Superior temporal gyrus (tissue), 1 donor: ENCODE measurements at regions not wholly inside any gene's neighbourhood (a gene's known extent, or its start where the extent isn't known, plus 50 kb on each side); places are given as distances from the start of the nearest gene placed in this dataset.

ENCODE experiments used
- DNase-seq: peaks from one replicate; pipeline ENCODE4 v3.0.0-alpha.2; 2016; ENCODE audit errors: extremely low spot score

- DNase-seq: no peak
Observed at GRCh38 chr2:22221006-22221405, 1097.2 kb downstream of the TDRD15 start.

GRCh38 chr2:22238967-22239366 is 1115.2 kb downstream of the TDRD15 start:
- no peak for DNase-seq

- DNase-seq: no peak
Observed at GRCh38 chr2:22247466-22247865, 1123.7 kb downstream of the TDRD15 start.

- no peak for DNase-seq
Observed at GRCh38 chr2:22248851-22249250, 1125.1 kb downstream of the TDRD15 start.

- no peak for DNase-seq
Observed at GRCh38 chr2:22253171-22253570, 1129.4 kb downstream of the TDRD15 start.

GRCh38 chr2:22261165-22261564 is 1123.8 kb upstream of the KLHL29 start:
- DNase-seq: no peak

GRCh38 chr2:22270341-22270740 is 1114.6 kb upstream of the KLHL29 start:
- no peak for DNase-seq

GRCh38 chr2:22273853-22274252 is 1111.1 kb upstream of the KLHL29 start:
- DNase-seq: no peak

- DNase-seq: peak; percentile 53
Observed at GRCh38 chr2:22274661-22275060, 1110.3 kb upstream of the KLHL29 start.

- DNase-seq: no peak
Observed at GRCh38 chr2:22276696-22277095, 1108.3 kb upstream of the KLHL29 start.

GRCh38 chr2:22279541-22279940 is 1105.4 kb upstream of the KLHL29 start:
- no peak for DNase-seq

GRCh38 chr2:22281033-22281432 is 1103.9 kb upstream of the KLHL29 start:
- DNase-seq: peak; percentile 68

GRCh38 chr2:22282220-22282619 is 1102.8 kb upstream of the KLHL29 start:
- no peak for DNase-seq

- DNase-seq: no peak
Observed at GRCh38 chr2:22282916-22283315, 1102.1 kb upstream of the KLHL29 start.

GRCh38 chr2:22283436-22283835 is 1101.5 kb upstream of the KLHL29 start:
- no peak for DNase-seq

GRCh38 chr2:22290302-22290701 is 1094.7 kb upstream of the KLHL29 start:
- no peak for DNase-seq

GRCh38 chr2:22290909-22291473 is 1094.0 kb upstream of the KLHL29 start:
- no peak for DNase-seq

GRCh38 chr2:22301228-22301627 is 1083.8 kb upstream of the KLHL29 start:
- no peak for DNase-seq

- no peak for DNase-seq
Observed at GRCh38 chr2:22326250-22326649, 1058.7 kb upstream of the KLHL29 start.

GRCh38 chr2:22329211-22330154 is 1055.5 kb upstream of the KLHL29 start:
- peak; percentile 66 for DNase-seq

GRCh38 chr2:22336414-22336813 is 1048.6 kb upstream of the KLHL29 start:
- DNase-seq: no peak

- no peak for DNase-seq
Observed at GRCh38 chr2:22340716-22341115, 1044.3 kb upstream of the KLHL29 start.

GRCh38 chr2:22347306-22347705 is 1037.7 kb upstream of the KLHL29 start:
- DNase-seq: no peak
